ENCODE measurements at regions not wholly inside any gene's neighbourhood (a gene's known extent, or its start where the extent isn't known, plus 50 kb on each side); places are given as distances from the start of the nearest gene placed in this dataset.

GRCh38 chr9:105963343-105964099 is 269.2 kb downstream of the TMEM38B start:
- WGBS, 2 donors, result 48 to 52% methylated on average over 4 of the region's 4 CpGs
- intact Hi-C loops (cut with DNase I), result no loop called here
- H3K4me1 ChIP-seq, result no peaks in the 10 kb centered on the region
- no peaks in the 10 kb centered on the region for H3K27me3 ChIP-seq
- no peak overlapping the region for H3K27ac ChIP-seq
- no peaks in the 10 kb centered on the region for H3K9me3 ChIP-seq
- H3K4me3 ChIP-seq, result no peak overlapping the region
- DNase-seq (no peak), ATAC-seq (no peak)
- TF ChIP-seq CTCF (IDR thresholded peaks at IDR 0.05) (no peak), POLR2A (IDR thresholded peaks at IDR 0.05) (no peak)
- H3K36me3 ChIP-seq (replicated peaks in 1 of 2; ENCODE audit: insufficient read depth in 1 of 2, low read depth in 2 of 2), result no peaks in the 10 kb centered on the region

DNA sequence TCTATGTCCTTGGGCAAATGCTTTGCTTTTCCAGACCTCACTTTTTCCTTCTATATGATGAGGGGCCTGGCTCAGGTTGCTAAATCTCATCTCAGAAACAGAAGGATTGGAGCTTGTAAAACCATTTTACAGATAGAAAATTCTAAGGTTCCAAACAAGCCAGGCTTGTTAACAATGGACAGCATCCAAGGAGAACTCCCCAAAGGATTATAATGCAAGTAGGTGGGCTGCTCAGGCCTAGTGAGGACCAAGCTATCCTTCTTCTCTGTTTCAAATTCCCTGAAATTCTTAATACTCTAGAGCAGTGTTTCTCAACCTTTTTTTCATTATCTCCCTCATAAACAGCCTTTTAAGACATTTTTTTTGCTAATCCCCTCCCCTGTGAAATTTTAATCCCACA is 269.8 kb downstream of the TMEM38B start:
- Histone ChIP-seq H3K9me3 (no peaks in the 10 kb centered on the region), H3K4me3 (no peak overlapping the region), H3K4me1 (no peaks in the 10 kb centered on the region), H3K27me3 (no peaks in the 10 kb centered on the region), H3K36me3 (replicated peaks in 1 of 2; ENCODE audit: insufficient read depth in 1 of 2, low read depth in 2 of 2) (no peaks in the 10 kb centered on the region), H3K27ac (no peak overlapping the region)
- no peak for DNase-seq
- intact Hi-C loops (cut with DNase I), result no loop called here
- ATAC-seq, result no peak
- no peak for TF ChIP-seq CTCF (IDR thresholded peaks at IDR 0.05)
- no peak for TF ChIP-seq POLR2A (IDR thresholded peaks at IDR 0.05)

GRCh38 chr9:105966834-105967233 is 272.5 kb downstream of the TMEM38B start:
- DNase-seq, result no peak
- no peak for ATAC-seq
- intact Hi-C loops (cut with DNase I), result no loop called here
- Histone ChIP-seq H3K27me3 (no peaks in the 10 kb centered on the region), H3K4me3 (no peak overlapping the region), H3K4me1 (no peaks in the 10 kb centered on the region), H3K36me3 (replicated peaks in 1 of 2; ENCODE audit: insufficient read depth in 1 of 2, low read depth in 2 of 2) (no peaks in the 10 kb centered on the region), H3K27ac (no peak overlapping the region), H3K9me3 (no peaks in the 10 kb centered on the region)
- TF ChIP-seq CTCF (IDR thresholded peaks at IDR 0.05), result no peak
- no peak for TF ChIP-seq POLR2A (IDR thresholded peaks at IDR 0.05)
- 71 to 72% methylated on average over 1 of the region's 1 CpG for WGBS, 2 donors

GRCh38 chr9:105967248-105967647 is 272.9 kb downstream of the TMEM38B start:
- WGBS, 2 donors, result 27 to 38% methylated on average over 1 of the region's 1 CpG
- Histone ChIP-seq H3K9me3 (no peaks in the 10 kb centered on the region), H3K4me3 (no peak overlapping the region), H3K27me3 (no peaks in the 10 kb centered on the region), H3K4me1 (no peaks in the 10 kb centered on the region), H3K27ac (no peak overlapping the region), H3K36me3 (replicated peaks in 1 of 2; ENCODE audit: insufficient read depth in 1 of 2, low read depth in 2 of 2) (no peaks in the 10 kb centered on the region)
- ATAC-seq (no peak), DNase-seq (no peak)
- TF ChIP-seq CTCF (IDR thresholded peaks at IDR 0.05), result no peak
- TF ChIP-seq POLR2A (IDR thresholded peaks at IDR 0.05), result no peak
- intact Hi-C loops (cut with DNase I), result no loop called here

DNA sequence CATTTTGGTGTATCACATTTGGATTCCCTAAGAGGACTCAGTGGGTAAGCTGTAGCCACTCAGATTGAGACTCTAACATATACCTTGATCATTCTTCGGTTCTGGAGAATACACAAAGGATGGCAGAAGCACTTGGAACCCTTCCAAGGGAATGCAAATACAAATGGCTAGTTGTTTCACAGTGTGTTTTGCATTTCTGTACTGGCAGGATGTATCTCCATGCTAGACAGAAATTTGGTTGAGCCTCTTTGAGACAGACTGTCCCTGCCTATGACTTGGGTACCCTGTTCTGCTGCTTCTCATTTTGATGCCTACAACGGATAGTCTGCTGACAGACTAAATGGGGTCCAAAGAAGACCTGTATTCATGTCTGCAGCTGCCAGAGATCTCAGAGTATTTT is 273.5 kb downstream of the TMEM38B start:
- H3K9me3 ChIP-seq, result no peaks in the 10 kb centered on the region
- no peaks in the 10 kb centered on the region for H3K4me1 ChIP-seq
- 33 to 36% methylated on average over 2 of the region's 2 CpGs for WGBS, 2 donors
- DNase-seq (no peak), ATAC-seq (no peak)
- no peak overlapping the region for H3K27ac ChIP-seq
- intact Hi-C loops (cut with DNase I), result no loop called here
- no peaks in the 10 kb centered on the region for H3K36me3 ChIP-seq (replicated peaks in 1 of 2; ENCODE audit: insufficient read depth in 1 of 2, low read depth in 2 of 2)
- H3K27me3 ChIP-seq, result no peaks in the 10 kb centered on the region
- TF ChIP-seq POLR2A (IDR thresholded peaks at IDR 0.05) (no peak), CTCF (IDR thresholded peaks at IDR 0.05) (no peak)
- no peak overlapping the region for H3K4me3 ChIP-seq
